Loucy (cell line): ENCODE measurements at regions not wholly inside any gene's neighbourhood (a gene's known extent, or its start where the extent isn't known, plus 50 kb on each side); places are given as distances from the start of the nearest gene placed in this dataset.

Experiments
- CTCF ChIP-seq: fragments of 200-600 bp; sonication (generic); conservative IDR thresholded peaks from 2 replicates; pipeline ENCODE4 v1.5.1; 2014; ENCODE audit warnings: mild to moderate bottlenecking, antibody characterized with exemption, low read length
- EZH2phosphoT487 ChIP-seq: fragments of 200-600 bp; IDR thresholded peaks from 2 replicates; pipeline ENCODE4 v1.6.1; 2018; ENCODE audit warnings: antibody characterized with exemption, mild to moderate bottlenecking, moderate library complexity, borderline replicate concordance

GRCh38 chr21:31560479-31560878, 99.0 kb upstream of the SOD1 start:
- TF ChIP-seq CTCF (no peak), EZH2phosphoT487 (no peak)
